ENCODE measurements at regions not wholly inside any gene's neighbourhood (a gene's known extent, or its start where the extent isn't known, plus 50 kb on each side); places are given as distances from the start of the nearest gene placed in this dataset.

DNA sequence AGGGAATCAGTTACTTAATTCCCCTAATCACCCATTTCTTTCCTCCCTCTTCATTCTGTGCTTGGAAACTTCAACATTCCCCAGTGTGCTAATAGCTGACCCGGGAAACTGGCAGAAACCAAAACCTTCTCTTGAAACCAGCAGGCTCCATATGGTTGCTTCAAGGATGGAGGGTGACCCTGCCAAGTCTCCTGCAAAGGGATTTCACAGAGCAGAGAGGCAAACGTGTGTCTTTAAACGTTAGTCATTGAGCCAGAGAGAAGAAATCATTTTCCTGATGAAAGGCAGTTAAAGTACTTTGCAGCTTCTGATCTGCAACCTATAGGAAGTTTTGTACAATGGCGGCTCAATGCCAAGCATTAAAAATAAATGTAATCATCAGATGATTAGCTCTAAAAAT is 220.9 kb downstream of the POU4F1 start:
- DNase-seq (ENCODE audit: low spot score) (no peak), ATAC-seq (ENCODE audit: insufficient number of reproducible peaks, low FRiP score, low read depth) (no peak)
- Histone ChIP-seq H3K9me3 (no peaks in the 10 kb centered on the region), H3K27ac (no peak overlapping the region), H3K4me1 (ENCODE audit: control insufficient read depth in 1 of 2, low read depth in 2 of 2) (no peaks in the 10 kb centered on the region), H3K27me3 (replicated peaks; ENCODE audit: insufficient read depth) (no peaks in the 10 kb centered on the region), H3K4me3 (no peak overlapping the region), H3K36me3 (no peaks in the 10 kb centered on the region)
- TF ChIP-seq, protein P1, sequence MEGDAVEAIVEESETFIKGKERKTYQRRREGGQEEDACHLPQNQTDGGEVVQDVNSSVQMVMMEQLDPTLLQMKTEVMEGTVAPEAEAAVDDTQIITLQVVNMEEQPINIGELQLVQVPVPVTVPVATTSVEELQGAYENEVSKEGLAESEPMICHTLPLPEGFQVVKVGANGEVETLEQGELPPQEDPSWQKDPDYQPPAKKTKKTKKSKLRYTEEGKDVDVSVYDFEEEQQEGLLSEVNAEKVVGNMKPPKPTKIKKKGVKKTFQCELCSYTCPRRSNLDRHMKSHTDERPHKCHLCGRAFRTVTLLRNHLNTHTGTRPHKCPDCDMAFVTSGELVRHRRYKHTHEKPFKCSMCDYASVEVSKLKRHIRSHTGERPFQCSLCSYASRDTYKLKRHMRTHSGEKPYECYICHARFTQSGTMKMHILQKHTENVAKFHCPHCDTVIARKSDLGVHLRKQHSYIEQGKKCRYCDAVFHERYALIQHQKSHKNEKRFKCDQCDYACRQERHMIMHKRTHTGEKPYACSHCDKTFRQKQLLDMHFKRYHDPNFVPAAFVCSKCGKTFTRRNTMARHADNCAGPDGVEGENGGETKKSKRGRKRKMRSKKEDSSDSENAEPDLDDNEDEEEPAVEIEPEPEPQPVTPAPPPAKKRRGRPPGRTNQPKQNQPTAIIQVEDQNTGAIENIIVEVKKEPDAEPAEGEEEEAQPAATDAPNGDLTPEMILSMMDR (IDR thresholded peaks at IDR 0.05), result no peak

DNA sequence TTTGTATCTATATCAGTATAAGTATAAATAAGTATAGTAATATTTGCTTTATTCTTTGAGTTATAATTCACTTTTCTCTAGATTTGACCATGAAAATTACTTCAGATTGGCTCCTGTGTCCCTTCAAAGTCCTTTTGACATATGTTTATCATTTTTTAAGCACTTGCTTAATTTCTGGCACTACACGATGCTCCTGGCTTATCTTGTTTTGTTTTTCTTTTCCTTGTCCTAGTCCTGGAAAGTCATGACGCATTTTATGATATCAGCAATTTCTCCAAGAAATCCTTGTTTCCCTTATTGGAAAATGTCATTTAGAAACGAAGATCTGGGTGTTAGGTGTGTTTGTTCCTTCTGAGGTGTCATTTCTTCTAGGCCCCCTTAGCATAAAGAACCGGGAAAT is 226.5 kb downstream of the POU4F1 start:
- no peaks in the 10 kb centered on the region for H3K9me3 ChIP-seq
- H3K27me3 ChIP-seq (replicated peaks; ENCODE audit: insufficient read depth), result no peaks in the 10 kb centered on the region
- no peaks in the 10 kb centered on the region for H3K36me3 ChIP-seq
- H3K4me3 ChIP-seq, result no peak overlapping the region
- H3K27ac ChIP-seq, result no peak overlapping the region
- TF ChIP-seq, protein P1 (IDR thresholded peaks at IDR 0.05), result no peak
- DNase-seq (ENCODE audit: low spot score) (no peak), ATAC-seq (ENCODE audit: insufficient number of reproducible peaks, low FRiP score, low read depth) (no peak)
- no peaks in the 10 kb centered on the region for H3K4me1 ChIP-seq (ENCODE audit: control insufficient read depth in 1 of 2, low read depth in 2 of 2)

DNA sequence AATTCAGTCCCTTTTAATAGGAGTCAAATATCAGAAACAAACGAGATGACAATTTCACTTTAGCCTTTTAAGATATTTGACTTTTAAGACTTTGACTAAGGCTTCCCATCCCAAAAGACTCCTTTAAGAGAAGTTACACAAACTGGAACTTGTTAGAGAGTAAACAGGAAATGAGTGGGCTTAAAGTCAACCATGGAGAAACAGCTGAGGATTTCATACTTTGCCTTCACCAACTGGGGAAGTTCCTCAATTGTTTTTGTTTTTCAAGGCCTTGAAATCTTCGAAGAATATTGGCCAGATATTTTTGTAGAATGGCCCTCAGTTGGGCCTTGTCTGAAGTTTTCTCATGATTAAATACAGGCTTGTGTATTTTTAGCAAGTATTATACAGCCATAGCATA is 227.3 kb downstream of the POU4F1 start:
- Histone ChIP-seq H3K27ac (no peak overlapping the region), H3K9me3 (no peaks in the 10 kb centered on the region), H3K4me3 (no peak overlapping the region), H3K27me3 (replicated peaks; ENCODE audit: insufficient read depth) (no peaks in the 10 kb centered on the region), H3K36me3 (no peaks in the 10 kb centered on the region), H3K4me1 (ENCODE audit: control insufficient read depth in 1 of 2, low read depth in 2 of 2) (no peaks in the 10 kb centered on the region)
- TF ChIP-seq, protein P1 (IDR thresholded peaks at IDR 0.05), result no peak
- DNase-seq (ENCODE audit: low spot score), result no peak
- no peak for ATAC-seq (ENCODE audit: insufficient number of reproducible peaks, low FRiP score, low read depth)

DNA sequence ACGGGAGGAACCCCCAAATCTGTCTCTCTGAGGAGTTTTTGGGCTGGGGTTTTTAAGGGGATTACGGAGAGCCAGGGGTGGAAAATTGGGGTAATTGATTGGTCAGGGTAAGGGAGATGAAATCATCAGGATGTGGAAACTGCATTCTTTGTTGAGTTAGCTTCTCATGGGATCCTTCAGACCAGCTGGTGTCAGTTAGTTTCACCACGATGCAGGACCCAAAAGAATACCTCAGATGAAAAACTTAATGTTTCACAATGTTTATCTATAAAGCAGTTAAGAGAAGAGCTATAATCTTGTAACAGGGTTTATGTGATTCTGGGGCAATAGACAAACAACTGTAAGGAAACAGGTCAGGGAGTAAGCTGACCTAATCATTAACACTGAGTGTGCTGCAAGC is 230.8 kb downstream of the POU4F1 start:
- no peaks in the 10 kb centered on the region for H3K27me3 ChIP-seq (replicated peaks; ENCODE audit: insufficient read depth)
- H3K27ac ChIP-seq, result no peak overlapping the region
- TF ChIP-seq, protein P1 (IDR thresholded peaks at IDR 0.05), result no peak
- no peaks in the 10 kb centered on the region for H3K9me3 ChIP-seq
- no peak overlapping the region for H3K4me3 ChIP-seq
- H3K4me1 ChIP-seq (ENCODE audit: control insufficient read depth in 1 of 2, low read depth in 2 of 2), result no peaks in the 10 kb centered on the region
- ATAC-seq (ENCODE audit: insufficient number of reproducible peaks, low FRiP score, low read depth), result no peak
- H3K36me3 ChIP-seq, result no peaks in the 10 kb centered on the region
- no peak for DNase-seq (ENCODE audit: low spot score)

DNA sequence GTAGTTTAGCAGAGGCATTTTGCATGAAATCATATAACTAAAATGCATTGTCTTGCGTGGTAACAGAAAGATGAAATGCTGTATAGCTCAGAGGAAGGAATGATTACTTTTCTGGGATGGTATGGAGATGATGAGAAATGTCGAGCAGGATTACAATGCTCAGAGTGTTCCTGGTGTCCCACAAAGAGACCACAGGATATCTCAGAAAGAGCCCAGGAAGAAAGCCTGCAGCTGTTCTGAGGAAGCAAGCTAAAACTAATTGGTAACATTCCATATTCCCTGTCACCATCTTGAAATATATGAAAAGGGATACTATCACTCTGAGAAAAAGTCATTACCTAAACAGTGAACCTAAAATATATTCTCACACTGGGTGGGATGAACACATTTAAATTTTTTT is 233.1 kb downstream of the POU4F1 start:
- no peaks in the 10 kb centered on the region for H3K4me1 ChIP-seq (ENCODE audit: control insufficient read depth in 1 of 2, low read depth in 2 of 2)
- H3K9me3 ChIP-seq, result no peaks in the 10 kb centered on the region

More for the DNA sequence above, 233.1 kb downstream of the POU4F1 start:
- TF ChIP-seq, protein P1 (IDR thresholded peaks at IDR 0.05), result no peak
- Histone ChIP-seq H3K27me3 (replicated peaks; ENCODE audit: insufficient read depth) (no peaks in the 10 kb centered on the region), H3K4me3 (no peak overlapping the region), H3K27ac (no peak overlapping the region), H3K36me3 (no peaks in the 10 kb centered on the region)
- DNase-seq (ENCODE audit: low spot score) (no peak), ATAC-seq (ENCODE audit: insufficient number of reproducible peaks, low FRiP score, low read depth) (no peak)
